ENCODE measurements at regions not wholly inside any gene's neighbourhood (a gene's known extent, or its start where the extent isn't known, plus 50 kb on each side); places are given as distances from the start of the nearest gene placed in this dataset.

GRCh38 chr3:96214941-96215340, 599.5 kb upstream of the EPHA6 start:
- no peak for TF ChIP-seq CTCF (IDR thresholded peaks at IDR 0.05)
- no peak for TF ChIP-seq POLR2A (IDR thresholded peaks at IDR 0.05)

All from body of pancreas (tissue), 4 donors.